Putamen (tissue), 1 donor: ENCODE measurements at regions not wholly inside any gene's neighbourhood (a gene's known extent, or its start where the extent isn't known, plus 50 kb on each side); places are given as distances from the start of the nearest gene placed in this dataset.

Source experiments
- DNase-seq: peaks from one replicate; pipeline ENCODE4 v3.0.0-alpha.2; 2016; ENCODE audit warnings: low spot score

- DNase-seq, result no peak
Measured at GRCh38 chr5:90191352-90192045, 218.1 kb downstream of the CETN3 start.

GRCh38 chr5:90185897-90186468, 223.6 kb downstream of the CETN3 start:
- DNase-seq, result no peak

GRCh38 chr5:90184764-90185163, 224.8 kb downstream of the CETN3 start:
- no peak for DNase-seq

GRCh38 chr5:90182726-90183125, 226.8 kb downstream of the CETN3 start:
- DNase-seq, result no peak

GRCh38 chr5:90174236-90174635, 235.3 kb downstream of the CETN3 start:
- DNase-seq, result no peak

GRCh38 chr5:90173299-90174030, 236.1 kb downstream of the CETN3 start:
- no peak for DNase-seq

GRCh38 chr5:90171466-90171865, 238.1 kb downstream of the CETN3 start:
- no peak for DNase-seq

GRCh38 chr5:90170261-90170660, 239.3 kb downstream of the CETN3 start:
- no peak for DNase-seq

- no peak for DNase-seq
Measured at GRCh38 chr5:90169078-90169477, 240.5 kb downstream of the CETN3 start.

- no peak for DNase-seq
Measured at GRCh38 chr5:90168399-90168798, 241.2 kb downstream of the CETN3 start.

- DNase-seq, result no peak
Measured at GRCh38 chr5:90166816-90167215, 242.7 kb downstream of the CETN3 start.

GRCh38 chr5:90162324-90162723, 247.2 kb downstream of the CETN3 start:
- no peak for DNase-seq

GRCh38 chr5:90161414-90161813, 248.1 kb downstream of the CETN3 start:
- DNase-seq, result no peak

GRCh38 chr5:90158131-90158530, 251.4 kb downstream of the CETN3 start:
- DNase-seq, result no peak

GRCh38 chr5:90153031-90153430, 256.5 kb downstream of the CETN3 start:
- no peak for DNase-seq

GRCh38 chr5:90144625-90145327, 264.8 kb downstream of the CETN3 start:
- no peak for DNase-seq

GRCh38 chr5:90142541-90142940, 267.0 kb downstream of the CETN3 start:
- DNase-seq, result no peak

GRCh38 chr5:90141984-90142383, 267.6 kb downstream of the CETN3 start:
- no peak for DNase-seq

- DNase-seq, result no peak
Measured at GRCh38 chr5:90136952-90137528, 272.5 kb downstream of the CETN3 start.

GRCh38 chr5:90135779-90136378, 273.7 kb downstream of the CETN3 start:
- no peak for DNase-seq

GRCh38 chr5:90134892-90135291, 274.7 kb downstream of the CETN3 start:
- peak; percentile 18 for DNase-seq

GRCh38 chr5:90134381-90134780, 275.2 kb downstream of the CETN3 start:
- no peak for DNase-seq
